ENCODE measurements at regions not wholly inside any gene's neighbourhood (a gene's known extent, or its start where the extent isn't known, plus 50 kb on each side); places are given as distances from the start of the nearest gene placed in this dataset.

DNA sequence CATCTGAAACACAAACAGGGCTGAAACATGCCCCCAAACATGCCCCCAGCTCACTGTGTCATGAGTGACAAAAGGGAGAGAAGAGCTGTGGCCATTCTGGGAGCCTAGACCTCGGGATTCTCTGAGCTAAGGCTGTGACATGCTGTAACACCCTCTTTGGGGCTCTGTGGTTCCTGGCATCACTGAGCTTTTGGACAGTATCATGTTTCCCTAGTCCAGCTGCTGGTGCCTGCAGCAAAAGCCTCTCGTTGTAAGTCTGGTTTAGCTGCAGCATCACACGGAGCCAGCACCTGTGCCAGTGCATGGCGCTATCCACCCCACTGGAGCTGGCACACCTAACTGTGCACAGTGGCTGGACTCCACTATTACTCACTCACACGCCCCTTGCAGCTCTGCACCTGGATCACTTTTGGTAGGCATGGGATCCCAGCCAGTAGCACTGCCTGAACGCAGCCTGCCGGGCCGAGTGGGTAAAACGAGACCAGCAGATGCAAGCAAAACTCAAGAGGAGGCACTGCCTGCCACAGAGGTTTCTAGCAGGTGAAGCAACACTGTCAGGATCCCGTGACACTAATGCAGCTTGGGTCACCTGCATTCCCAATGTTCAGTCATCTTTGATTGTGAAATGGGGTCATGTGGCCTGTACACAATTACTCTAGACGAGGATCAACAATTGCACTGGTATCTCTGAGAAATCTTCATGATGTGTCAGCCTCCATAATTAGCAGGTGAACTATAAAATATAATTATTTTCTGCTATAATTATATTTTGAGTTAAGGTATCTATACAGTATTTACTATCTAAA is 547.2 kb downstream of the ZNF804A start:
- no peak for DNase-seq (ENCODE audit: low read depth in 3 of 3, low spot score in 1 of 3)

DNA sequence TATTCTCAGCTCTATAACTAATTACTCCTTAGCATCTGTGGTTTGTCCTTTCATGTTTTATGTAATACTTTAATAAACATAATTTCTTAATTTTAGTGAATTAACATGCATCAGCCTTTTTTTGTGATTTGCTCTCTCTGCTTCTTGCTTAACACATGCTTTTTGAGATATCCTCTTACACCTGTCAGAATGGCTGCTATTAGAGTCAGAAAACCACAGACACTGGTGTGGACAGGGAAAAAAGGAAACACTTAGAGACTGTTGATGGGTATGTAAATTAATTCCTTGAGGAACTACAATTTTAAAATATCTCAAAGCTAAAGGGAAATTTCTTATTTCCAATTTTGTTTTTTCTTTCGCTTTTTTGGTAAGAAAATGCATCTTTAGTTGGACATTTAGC is 549.0 kb downstream of the ZNF804A start:
- DNase-seq (ENCODE audit: low read depth in 3 of 3, low spot score in 1 of 3), result no peak

DNA sequence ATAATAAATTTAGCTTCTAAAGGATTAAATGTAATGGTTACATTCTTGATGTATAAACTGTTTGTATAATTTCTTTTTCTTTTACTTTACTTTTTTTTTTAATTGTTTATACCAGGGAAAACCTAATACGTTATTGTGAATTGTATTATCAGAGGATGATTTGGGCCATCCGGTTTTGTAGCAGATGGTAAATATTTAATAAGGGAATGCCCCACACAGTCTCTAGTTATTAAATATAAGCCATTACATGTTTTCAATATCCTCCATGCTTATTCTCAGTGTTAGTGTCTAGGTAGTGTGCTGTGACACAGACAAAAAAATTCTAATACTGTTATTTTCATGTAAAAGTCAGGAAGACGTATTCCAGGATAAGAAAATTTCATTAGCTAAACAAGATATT is 553.9 kb downstream of the ZNF804A start:
- DNase-seq (ENCODE audit: low read depth in 3 of 3, low spot score in 1 of 3), result no peak

DNA sequence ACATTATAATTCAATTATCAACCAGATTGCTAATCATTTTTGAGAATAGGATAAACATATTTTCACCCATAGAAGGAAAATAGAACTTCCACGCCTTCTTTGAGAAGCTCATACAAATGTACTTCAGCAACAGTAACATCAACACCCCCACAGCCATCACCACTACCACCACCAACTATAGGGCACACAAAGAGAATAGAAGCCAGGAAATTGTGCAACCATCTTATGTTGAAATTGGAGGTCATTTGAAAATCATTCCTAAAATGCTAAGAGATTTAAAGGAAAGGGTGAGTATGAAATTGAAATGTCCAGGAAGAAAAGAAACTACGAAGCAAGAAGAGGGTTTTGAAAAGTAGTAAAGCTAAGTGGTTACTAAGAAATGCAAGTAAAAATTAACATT is 563.4 kb downstream of the ZNF804A start:
- DNase-seq (ENCODE audit: low read depth in 3 of 3, low spot score in 1 of 3), result no peak

DNA sequence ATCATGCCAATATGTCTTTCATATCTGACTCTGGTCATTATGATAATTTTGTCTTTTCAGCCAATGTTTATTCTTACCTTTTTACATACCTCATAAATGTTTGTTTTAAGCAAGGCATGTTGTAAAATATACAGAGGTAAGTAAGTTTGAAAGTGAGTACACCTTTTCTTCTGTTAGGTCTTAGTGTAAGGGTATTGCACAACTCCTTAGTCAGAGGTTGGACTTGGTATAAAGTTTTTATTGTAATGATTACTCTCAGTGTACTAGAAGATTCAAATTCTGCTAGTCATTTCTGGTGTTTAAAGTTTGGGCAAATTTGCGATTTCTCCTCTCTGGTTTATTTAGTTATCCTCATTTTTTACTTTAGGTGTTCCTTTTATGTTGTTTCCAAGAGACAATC is 564.3 kb upstream of the FSIP2 start:
- no peak for DNase-seq (ENCODE audit: low read depth in 3 of 3, low spot score in 1 of 3)

DNA sequence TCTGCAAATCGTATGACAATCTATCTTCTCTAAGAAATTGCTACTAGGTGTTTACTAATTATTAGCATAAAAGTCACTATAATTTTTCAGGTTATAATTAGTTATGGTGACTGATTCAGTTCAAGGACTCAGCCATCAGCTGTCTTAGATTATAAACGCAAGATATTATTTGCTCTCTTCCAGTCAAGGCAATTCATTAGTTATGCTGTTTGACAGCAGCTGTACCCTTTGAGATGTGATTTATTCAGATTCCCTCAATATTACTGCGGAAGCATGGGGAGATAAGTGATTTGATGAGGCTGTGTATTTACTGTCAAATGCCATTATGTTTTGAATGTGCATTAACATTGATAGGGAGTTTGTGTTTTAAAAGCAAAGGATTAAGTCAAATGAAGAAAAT is 558.9 kb upstream of the FSIP2 start:
- no peak for DNase-seq (ENCODE audit: low read depth in 3 of 3, low spot score in 1 of 3)

DNA sequence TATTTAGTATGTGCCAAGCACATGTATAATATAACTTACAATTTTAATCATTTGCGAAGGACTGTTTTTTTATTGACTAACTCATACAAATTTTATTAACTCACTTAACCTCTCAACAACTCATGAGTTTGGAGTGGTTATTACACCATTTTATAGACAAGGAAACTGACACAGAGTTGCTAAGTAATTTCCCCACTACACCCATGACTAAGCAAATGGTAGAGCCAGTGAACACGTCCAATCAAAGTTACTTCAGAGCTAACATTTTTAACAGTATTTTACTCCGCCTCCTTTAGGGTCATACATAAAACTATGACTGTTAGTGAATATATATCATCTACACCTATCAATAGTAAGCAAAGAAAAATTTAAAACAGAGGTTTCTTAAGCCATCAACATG is 556.7 kb upstream of the FSIP2 start:
- no peak for DNase-seq (ENCODE audit: low read depth in 3 of 3, low spot score in 1 of 3)

DNA sequence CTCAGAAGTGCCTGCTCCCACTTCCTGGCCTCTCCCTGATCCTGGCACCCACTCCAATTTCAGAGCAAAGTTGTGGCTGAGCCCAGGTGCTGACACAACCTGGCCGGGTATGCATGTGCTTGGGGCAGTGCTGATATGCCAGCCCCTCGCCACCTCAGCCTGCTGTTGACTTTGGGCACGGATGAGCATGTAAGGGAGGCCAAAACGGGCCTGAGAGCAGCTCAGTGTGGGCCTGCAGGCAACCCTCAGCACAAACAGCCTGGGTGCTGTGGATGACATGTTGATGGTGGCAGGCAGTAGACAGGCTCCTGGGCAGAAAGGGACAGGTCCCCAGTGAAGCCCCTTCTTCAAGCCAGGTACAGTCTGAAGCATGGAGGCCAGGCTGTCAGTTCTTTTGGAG is 553.6 kb upstream of the FSIP2 start:
- no peak for DNase-seq (ENCODE audit: low read depth in 3 of 3, low spot score in 1 of 3)

DNA sequence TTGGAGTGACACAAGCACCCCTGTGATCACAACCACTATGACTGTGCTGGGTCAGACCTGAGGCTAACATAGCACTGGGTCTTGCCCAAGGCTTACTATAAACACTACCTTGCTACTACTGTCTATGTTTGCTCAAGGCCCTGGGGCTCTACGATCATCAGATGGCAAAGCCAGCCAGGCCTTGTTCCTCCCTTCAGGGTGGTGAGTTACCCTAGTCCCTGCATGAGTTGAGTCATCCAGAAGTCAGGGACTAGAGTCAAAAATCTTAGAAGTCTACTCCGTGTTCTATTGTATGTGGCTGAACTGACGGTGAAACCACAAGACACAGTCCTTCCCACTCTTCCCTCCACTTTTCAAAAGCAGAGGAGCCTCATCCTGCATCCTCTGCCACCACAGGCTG is 551.2 kb upstream of the FSIP2 start:
- no peak for DNase-seq (ENCODE audit: low read depth in 3 of 3, low spot score in 1 of 3)

DNA sequence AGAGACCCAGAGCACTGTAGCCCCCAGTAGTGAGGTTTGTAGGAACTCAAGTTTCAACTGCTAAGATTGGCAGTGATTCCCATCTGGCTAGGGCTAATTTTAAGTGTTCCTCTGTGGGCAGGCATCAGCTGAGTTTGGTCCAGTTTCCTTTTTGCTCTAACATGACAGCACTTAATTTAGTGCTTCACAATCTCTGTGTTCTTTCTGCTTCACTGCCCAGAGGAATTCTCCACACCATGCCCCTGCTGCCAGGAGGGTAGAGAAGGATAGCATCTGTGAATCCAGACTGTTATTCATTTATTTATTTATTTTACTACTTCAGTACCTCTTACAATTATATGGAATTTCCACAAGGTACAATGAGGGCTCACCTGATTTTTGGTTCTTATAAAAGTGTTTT is 549.9 kb upstream of the FSIP2 start:
- no peak for DNase-seq (ENCODE audit: low read depth in 3 of 3, low spot score in 1 of 3)

DNA sequence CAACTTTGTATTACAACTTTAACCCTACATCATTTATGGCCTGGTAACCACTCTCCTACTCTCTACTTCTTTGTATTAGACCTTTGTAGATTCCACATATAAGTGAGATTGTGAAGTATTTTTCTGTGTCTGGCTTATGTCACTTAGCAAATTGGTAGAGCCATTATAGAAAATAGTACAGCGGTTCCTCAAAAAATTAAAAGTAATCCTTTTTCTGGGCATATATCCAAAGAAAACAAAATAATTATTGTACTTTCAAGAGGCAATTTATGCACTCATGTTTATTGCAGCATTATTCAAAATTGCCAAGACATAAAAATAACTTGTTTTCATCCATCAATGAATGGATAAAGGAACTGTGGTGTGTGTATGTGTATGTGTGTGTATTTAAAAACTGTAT is 537.5 kb upstream of the FSIP2 start:
- DNase-seq (ENCODE audit: low read depth in 3 of 3, low spot score in 1 of 3), result no peak

DNA sequence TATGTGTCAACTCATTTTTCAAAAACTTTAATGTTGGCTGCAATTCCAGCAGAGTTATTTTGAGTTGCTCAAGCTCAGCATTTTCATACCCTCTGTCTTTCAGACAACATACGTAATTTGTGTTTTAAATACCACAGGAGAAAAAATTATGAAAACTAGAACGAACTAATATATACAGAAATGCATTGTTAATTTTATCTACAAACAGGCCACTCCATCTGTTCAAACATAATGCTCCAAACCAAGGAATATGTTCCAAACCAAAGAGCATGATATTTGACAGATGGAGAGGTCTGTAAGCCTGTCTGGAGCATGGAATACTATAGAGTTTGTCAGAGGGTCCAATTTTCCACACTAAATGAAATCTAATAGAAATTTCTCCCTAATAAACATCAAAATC is 536.2 kb upstream of the FSIP2 start:
- DNase-seq (ENCODE audit: low read depth in 3 of 3, low spot score in 1 of 3), result no peak

DNA sequence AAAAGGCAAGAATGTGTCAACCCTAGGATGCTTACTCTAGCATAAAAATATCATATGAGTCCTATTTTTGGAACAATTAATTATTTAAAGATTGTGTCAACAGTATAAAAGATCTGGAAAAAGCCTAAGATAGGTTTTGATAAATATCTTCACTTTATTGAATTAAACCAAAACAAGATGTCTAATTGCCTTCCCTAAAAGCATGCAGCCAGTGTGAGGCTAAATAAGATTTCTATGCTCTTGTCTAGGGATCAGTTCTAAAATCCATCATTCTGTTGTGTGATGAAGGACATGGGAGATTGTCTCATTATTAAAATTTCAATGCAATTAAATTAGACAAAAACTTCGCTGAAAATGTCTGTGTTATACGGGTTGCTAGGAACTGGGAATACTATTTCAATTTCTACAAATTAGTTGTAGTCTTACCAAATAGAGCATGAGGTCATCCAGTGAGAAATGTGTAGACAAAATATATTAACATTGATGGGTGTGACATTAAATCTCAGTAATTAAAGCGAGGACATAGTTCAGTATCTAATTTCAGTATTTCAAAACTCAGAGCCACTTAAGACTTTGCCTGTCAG is 535.6 kb upstream of the FSIP2 start:
- no peak for DNase-seq (ENCODE audit: low read depth in 3 of 3, low spot score in 1 of 3)

DNA sequence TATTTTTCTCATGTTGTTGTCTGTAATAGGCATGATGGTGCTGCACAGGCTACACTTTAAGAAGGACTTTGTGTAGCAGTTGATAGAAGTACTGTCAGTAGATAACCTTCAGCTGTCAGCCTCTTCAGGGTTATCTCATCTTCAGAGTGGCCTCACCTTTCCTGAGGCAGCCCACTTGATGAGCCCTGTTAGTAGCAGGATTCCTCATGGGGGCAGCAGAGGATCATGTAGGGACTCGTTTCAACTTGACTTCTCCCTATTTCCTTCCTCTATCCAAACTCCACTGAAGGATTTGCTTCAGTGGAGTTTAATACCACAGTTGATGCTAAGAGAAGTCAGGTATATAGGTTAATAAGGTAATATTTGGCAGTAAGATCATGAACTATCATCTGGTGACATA is 530.3 kb upstream of the FSIP2 start:
- DNase-seq (ENCODE audit: low read depth in 3 of 3, low spot score in 1 of 3), result no peak

DNA sequence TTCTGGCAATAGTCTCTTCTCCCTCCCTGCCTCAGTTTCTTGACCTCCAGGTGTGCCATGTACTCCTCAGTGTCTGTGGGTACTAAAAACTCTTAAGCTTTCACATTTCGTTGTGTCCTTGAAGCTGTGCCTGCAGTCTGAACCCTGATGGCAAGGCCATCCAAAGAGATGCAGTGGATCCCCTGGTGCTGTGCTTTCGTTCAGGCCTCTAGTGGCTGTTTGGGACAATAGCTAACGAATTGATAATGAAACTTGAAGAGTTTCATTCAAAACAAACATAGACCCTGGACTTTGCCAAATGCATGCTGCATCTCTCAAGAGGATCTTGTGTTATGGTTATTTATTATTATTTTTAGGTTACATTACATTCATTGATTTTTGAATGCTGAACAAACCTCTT is 523.1 kb upstream of the FSIP2 start:
- DNase-seq (ENCODE audit: low read depth in 3 of 3, low spot score in 1 of 3), result no peak

DNA sequence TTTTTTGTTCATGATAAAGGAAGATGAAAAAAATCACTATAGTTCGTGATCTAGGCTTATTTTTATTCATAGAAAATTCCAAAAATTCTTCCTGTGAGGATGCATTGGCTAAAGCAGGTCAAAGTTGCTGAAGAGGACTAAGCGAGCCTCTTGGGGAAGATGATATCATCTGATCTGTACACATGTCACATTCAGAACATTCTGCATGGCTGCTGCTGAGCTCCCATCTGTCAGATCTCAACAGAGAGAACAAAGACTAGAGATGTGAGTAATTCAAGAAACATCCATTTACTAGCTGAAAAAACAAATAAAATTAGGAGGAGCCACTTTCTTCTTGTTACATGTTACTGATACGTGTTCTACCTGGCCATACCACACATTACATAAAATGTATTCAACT is 518.6 kb upstream of the FSIP2 start:
- DNase-seq (ENCODE audit: low read depth in 3 of 3, low spot score in 1 of 3), result no peak

DNA sequence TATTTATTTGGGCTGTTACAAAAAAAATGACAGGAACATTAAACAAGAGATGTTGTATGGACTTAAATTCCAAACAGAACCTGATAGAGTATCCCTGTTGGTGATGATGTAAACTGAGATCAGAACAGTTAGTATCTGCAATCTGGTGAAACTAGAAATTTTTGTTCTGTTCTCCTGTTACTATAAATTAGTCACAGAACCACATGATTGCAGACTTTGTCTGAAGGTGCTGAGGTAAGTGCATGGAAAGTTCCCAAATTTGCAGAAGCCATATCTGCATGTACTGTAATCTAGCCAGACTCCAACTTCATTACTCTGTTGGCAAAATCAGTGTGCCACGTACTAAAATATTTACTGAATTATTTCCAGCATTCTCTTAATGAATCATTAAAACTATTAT is 516.3 kb upstream of the FSIP2 start:
- no peak for DNase-seq (ENCODE audit: low read depth in 3 of 3, low spot score in 1 of 3)

DNA sequence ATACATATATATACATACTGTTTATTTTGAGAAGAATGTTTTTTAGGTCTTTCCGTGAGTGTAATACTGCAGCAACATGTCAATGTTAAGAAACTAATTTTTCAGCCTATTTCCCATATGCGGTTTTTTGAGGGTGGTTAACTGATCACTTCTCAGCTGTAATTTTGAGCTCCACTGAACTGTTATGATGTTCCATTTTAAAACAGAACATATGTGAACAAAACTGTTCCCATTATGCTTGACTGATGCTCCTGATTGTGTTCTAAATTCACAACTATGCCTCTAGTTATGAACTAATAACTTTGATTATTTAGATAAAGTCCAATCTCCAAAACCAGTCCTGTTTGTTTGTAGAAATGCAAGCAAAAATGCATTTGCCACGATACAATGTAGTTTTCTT is 511.2 kb upstream of the FSIP2 start:
- no peak for DNase-seq (ENCODE audit: low read depth in 3 of 3, low spot score in 1 of 3)

DNA sequence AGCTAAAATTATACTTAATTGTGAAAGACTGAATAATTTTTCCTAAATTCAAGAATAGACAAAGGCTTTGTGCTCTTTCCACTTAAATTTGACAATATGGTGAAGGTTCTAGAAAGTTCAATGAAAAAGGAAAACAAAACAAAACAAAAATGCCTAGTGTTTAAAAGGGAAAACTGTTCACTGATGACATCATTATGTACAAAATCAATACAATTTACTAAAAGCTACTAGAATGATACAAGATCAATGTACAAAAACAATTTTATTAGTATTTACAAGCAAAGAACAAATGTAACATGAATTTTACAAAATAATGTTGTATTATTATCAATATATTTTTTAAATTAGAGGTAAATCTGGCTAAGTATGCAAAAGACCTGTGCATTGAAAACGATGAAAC is 499.1 kb upstream of the FSIP2 start:
- DNase-seq (ENCODE audit: low read depth in 3 of 3, low spot score in 1 of 3), result no peak

DNA sequence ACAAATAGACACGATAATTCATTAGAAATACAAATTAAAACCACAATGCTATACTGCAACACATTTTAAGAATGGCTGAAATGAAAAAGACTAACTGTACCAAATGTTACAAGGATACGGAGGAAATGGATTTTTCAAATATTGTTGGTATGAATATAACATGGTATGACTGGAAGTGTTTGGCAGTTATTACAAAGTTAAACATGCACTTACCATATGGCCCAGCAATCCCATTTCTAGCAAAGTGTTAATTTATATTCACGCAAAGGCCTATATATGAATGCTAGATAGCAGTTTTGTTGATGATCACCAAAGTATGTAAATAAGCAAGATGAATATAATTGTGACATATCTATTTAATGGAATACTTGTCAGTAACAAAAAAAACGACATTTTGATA is 497.8 kb upstream of the FSIP2 start:
- DNase-seq (ENCODE audit: low read depth in 3 of 3, low spot score in 1 of 3), result no peak

DNA sequence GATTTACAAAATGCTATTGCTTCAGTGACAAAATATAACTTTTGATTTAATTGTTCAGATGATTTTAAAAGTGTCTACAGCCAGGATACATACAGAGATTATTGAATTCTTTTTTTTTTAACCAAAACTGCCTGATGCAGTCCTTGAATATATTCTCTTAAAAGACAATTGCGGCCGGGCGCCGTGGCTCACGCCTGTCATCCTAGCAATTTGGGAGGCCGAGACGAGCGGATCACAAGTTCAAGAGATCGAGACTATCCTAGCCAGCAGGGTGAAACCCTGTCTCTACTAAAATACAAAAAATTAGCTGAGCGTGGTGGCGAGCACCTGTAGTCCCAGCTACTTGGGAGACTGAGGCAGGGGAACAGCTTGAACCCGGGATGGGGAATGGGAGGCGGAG is 497.0 kb upstream of the FSIP2 start:
- no peak for DNase-seq (ENCODE audit: low read depth in 3 of 3, low spot score in 1 of 3)

DNA sequence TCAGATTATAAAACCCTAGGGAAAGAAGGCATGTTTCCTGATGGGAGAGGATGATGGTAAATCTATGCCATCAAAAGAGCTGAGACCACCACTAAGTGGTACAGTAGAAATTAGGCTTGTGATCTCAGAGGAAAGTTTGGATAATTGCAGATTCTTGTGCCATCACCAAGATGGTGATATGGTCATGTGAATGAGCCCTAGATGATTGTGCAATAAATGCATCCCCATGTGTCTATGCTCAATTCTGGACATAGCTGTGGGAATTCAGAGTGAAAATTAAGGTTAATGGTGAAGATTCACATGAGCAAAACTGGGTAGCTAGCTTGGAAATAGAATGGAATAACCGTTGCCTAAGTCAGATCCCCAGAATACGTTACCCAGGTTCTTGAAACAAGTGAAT is 496.1 kb upstream of the FSIP2 start:
- no peak for DNase-seq (ENCODE audit: low read depth in 3 of 3, low spot score in 1 of 3)

DNA sequence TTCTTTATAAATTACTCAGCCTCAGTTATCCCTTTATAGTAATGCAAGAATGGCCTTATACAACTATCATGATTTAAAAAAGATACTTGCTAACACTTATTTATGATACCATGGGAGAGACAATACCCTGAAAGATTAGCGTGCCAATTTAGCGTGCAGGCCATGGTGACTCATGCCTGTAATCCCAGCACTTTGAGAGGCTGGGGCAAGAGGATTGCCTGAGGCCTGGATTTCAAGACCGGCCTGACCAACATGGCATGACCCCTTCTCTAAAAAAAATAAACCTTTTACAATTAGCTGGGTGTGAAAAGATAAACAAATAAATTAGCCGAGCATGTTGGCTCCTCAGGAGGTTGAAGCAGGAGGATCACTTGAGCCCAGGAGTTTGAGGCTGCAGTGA is 493.4 kb upstream of the FSIP2 start:
- no peak for DNase-seq (ENCODE audit: low read depth in 3 of 3, low spot score in 1 of 3)

All from stimulated activated CD4-positive, alpha-beta T cell treated with anti-CD3 and anti-CD28 coated beads, TNF-alpha, amount 100 ng/mL, for 1 hour (primary cell).